ENCODE measurements at regions not wholly inside any gene's neighbourhood (a gene's known extent, or its start where the extent isn't known, plus 50 kb on each side); places are given as distances from the start of the nearest gene placed in this dataset.
"Not testable (repeated sequence)": the region's sequence is repeated elsewhere in the genome, so short reads cannot be mapped to it uniquely, and the experiment has no call there.

- H3K27me3 ChIP-seq (replicated peaks in 1 of 7); intact Hi-C loops (cut with DNase I; ENCODE audit: low total_unique reads); H3K4me3 ChIP-seq; H3K27ac ChIP-seq; DNase-seq; H3K4me1 ChIP-seq; H3K36me3 ChIP-seq: not testable (repeated sequence)
- peaks cover 0 to 10% (median 0%) of the 10 kb centered on the region in 8 donors for H3K9me3 ChIP-seq
- WGBS, 5 donors = 54 to 73% (median 65%) methylated on average over 7 of the region's 7 CpGs
Measured at GRCh38 chr4:4019071-4019470, 207.7 kb downstream of the OTOP1 start.

- H3K9me3 ChIP-seq; H3K4me1 ChIP-seq; H3K4me3 ChIP-seq; intact Hi-C loops (cut with DNase I; ENCODE audit: low total_unique reads); DNase-seq; H3K36me3 ChIP-seq; H3K27ac ChIP-seq: not testable (repeated sequence)
- peaks cover 0 to 11% (median 0%) of the 10 kb centered on the region in 7 donors for H3K27me3 ChIP-seq (replicated peaks in 1 of 7)
- 80 to 96% (median 92%) methylated on average over 2 to 9 of the region's 15 CpGs; no CpG with 5 or more reads in 1 of the 5 donors for WGBS, 5 donors
Measured at GRCh38 chr4:4021161-4021560, 205.6 kb downstream of the OTOP1 start.

- DNase-seq; H3K27me3 ChIP-seq (replicated peaks in 1 of 7); H3K4me1 ChIP-seq; H3K36me3 ChIP-seq; H3K4me3 ChIP-seq; H3K9me3 ChIP-seq; intact Hi-C loops (cut with DNase I; ENCODE audit: low total_unique reads); H3K27ac ChIP-seq: not testable (repeated sequence)
- 62 to 86% (median 72%) methylated on average over 4 of the region's 4 CpGs for WGBS, 5 donors
Measured at GRCh38 chr4:4026708-4027107, 200.0 kb downstream of the OTOP1 start.

DNA sequence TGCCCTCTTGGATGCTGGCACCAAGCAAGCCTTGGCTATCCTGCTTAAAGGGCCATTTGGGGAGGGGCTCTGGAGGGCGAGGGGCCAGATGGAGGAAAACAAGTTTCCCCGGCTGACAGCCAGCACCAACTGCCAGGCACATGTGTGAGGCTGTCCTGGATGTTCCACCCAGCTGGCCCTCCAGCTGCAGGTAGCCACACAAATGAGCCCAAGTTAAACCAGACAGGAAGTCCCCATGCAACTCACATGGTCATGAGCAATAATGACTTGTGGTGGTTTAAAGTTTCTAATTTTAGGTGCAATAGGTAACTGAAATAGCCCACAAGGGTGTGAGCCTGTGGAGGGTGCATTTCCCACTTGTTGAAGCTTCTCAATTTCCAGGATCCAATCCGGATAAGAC is 198.0 kb downstream of the OTOP1 start:
- H3K4me3 ChIP-seq; H3K36me3 ChIP-seq; H3K27me3 ChIP-seq (replicated peaks in 1 of 7); H3K4me1 ChIP-seq; intact Hi-C loops (cut with DNase I; ENCODE audit: low total_unique reads); H3K27ac ChIP-seq; DNase-seq; H3K9me3 ChIP-seq: not testable (repeated sequence)
- 64 to 91% (median 79%) methylated on average over 3 of the region's 3 CpGs for WGBS, 5 donors

DNA sequence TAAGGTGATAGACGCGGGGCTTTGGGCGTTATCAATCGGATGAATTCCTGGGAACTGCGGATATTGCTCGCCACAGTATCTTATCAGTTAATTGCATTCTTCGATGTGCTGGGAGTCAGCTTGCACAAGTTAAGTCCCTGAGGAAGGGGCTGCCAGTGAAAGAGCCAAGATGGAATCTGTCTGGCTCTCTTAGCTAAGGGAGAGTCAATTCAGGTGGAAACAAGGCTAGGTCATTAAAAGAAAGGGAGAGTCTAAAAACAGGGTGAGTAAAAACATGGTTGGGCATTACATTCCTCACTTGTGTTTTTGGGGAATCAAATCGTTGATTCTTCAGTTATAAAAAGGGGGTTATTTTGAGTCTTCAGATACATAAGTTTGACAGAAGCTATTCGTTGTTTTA is 196.2 kb downstream of the OTOP1 start:
- H3K27me3 ChIP-seq (replicated peaks in 1 of 7); H3K4me1 ChIP-seq; H3K4me3 ChIP-seq; intact Hi-C loops (cut with DNase I; ENCODE audit: low total_unique reads); DNase-seq; H3K36me3 ChIP-seq; H3K9me3 ChIP-seq; H3K27ac ChIP-seq: not testable (repeated sequence)
- 54 to 78% (median 75%) methylated on average over 9 of the region's 9 CpGs for WGBS, 5 donors

GRCh38 chr4:4031446-4032135 is 195.1 kb downstream of the OTOP1 start:
- H3K27me3 ChIP-seq (replicated peaks in 1 of 7); intact Hi-C loops (cut with DNase I; ENCODE audit: low total_unique reads); DNase-seq; H3K27ac ChIP-seq; H3K36me3 ChIP-seq; H3K9me3 ChIP-seq; H3K4me1 ChIP-seq; H3K4me3 ChIP-seq: not testable (repeated sequence)
- 51 to 56% (median 52%) methylated on average over 8 of the region's 8 CpGs for WGBS, 5 donors

GRCh38 chr4:4032364-4032763 is 194.4 kb downstream of the OTOP1 start:
- peak overlapping the region in 1 of 8 donors; percentile 4 for H3K27ac ChIP-seq
- intact Hi-C loops (cut with DNase I; ENCODE audit: low total_unique reads); H3K4me3 ChIP-seq; H3K9me3 ChIP-seq; DNase-seq; H3K27me3 ChIP-seq (replicated peaks in 1 of 7); H3K4me1 ChIP-seq; H3K36me3 ChIP-seq: not testable (repeated sequence)
- 82 to 89% (median 84%) methylated on average over 9 of the region's 9 CpGs for WGBS, 5 donors

DNA sequence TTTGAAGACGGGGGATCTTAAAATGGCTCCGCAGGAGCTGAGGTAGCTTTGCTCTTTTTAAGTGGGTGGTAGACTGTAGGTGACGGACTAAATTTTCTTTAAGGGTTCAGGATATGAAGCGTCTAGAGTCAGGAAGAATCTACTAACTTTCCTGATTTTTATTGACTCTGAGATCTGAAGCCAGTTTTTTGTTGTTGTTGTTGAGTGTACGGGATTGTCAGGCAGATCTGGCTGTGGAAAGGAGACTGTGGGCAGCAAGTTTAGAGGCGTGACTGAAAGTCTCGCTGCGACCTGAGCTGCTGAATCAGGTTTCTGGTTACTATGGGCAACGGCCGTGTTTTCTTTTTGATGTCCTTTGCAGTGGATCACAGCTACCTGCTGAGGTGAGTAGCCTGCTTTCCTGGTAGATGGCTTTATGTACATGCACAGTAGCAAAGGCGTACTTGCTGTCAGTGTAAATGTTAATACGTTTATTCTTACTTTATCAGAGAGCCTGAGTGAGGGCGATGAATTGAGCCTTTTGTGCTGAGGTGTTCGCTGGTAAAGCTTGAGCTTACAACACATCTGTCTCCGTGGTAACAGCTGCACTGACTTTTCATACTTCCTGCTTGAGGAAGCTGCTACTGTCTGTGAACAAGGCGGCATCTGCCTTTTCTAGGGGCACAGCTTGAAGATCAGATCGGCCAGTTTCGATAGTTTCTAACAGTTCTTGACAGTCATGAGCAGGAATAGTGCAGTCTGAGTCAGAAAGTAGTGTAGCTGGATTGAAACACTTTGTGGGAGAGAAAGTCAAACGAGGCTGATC is 193.7 kb downstream of the OTOP1 start:
- H3K36me3 ChIP-seq; H3K4me1 ChIP-seq; intact Hi-C loops (cut with DNase I; ENCODE audit: low total_unique reads); H3K4me3 ChIP-seq; H3K27me3 ChIP-seq (replicated peaks in 1 of 7); DNase-seq; H3K9me3 ChIP-seq: not testable (repeated sequence)
- peak overlapping the region in 1 of 8 donors; percentile 4 for H3K27ac ChIP-seq
- 53 to 71% (median 57%) methylated on average over 19 of the region's 19 CpGs for WGBS, 5 donors

DNA sequence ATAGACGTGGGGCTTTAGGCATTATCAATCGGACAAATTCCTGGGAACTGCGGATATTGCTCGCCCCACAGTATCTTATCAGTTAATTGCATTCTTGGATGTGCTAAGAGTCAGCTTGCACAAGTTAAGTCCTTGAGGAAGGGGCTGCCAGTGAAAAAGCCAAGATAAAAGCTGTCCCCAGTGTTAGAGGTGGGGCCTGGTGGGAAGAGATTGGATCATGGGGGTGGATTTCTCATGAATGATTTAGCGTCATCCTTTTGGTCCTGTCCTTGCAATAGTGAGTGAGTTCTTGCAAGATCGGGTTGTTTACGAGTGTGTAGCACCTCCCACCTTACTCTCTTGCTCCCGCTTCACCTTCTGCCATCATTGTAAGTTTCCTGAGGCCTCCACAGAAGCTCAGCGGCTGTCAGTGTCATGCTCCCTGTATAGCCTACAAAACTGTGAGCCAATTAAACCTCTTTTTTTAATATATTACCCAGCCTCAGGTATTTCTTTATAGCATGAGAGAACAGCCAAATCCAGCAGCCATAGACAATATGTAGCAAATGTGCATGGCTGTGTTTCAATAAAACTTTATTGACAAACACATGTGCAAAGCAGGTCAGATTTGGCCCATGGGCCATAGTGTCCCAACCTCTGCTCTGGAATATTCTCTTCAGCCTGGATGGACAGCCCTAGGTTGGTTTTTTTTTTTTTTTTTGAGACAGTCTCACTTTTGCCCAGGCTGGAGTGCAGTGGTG is 189.2 kb downstream of the OTOP1 start:
- DNase-seq; H3K27me3 ChIP-seq (replicated peaks in 1 of 7); H3K36me3 ChIP-seq; H3K4me1 ChIP-seq; H3K4me3 ChIP-seq; intact Hi-C loops (cut with DNase I; ENCODE audit: low total_unique reads); H3K27ac ChIP-seq: not testable (repeated sequence)
- 59 to 82% (median 76%) methylated on average over 9 of the region's 9 CpGs for WGBS, 5 donors
- H3K9me3 ChIP-seq = peaks cover 0 to 11% (median 0%) of the 10 kb centered on the region in 8 donors

- intact Hi-C loops (cut with DNase I; ENCODE audit: low total_unique reads); H3K4me1 ChIP-seq; H3K4me3 ChIP-seq; DNase-seq; H3K36me3 ChIP-seq; H3K27ac ChIP-seq: not testable (repeated sequence)
- 50 to 60% (median 51%) methylated on average over 3 of the region's 3 CpGs for WGBS, 5 donors
- Histone ChIP-seq H3K27me3 (replicated peaks in 1 of 7) (peaks cover 0 to 35% (median 0%) of the 10 kb centered on the region in 7 donors), H3K9me3 (peaks cover 0 to 11% (median 0%) of the 10 kb centered on the region in 8 donors)
Measured at GRCh38 chr4:4045823-4046222, 180.9 kb downstream of the OTOP1 start.

GRCh38 chr4:4046686-4047085 is 180.0 kb downstream of the OTOP1 start:
- H3K36me3 ChIP-seq; H3K9me3 ChIP-seq; DNase-seq; H3K4me1 ChIP-seq; H3K27ac ChIP-seq; H3K4me3 ChIP-seq; intact Hi-C loops (cut with DNase I; ENCODE audit: low total_unique reads): not testable (repeated sequence)
- WGBS, 5 donors = 25 to 44% (median 30%) methylated on average over 4 to 5 of the region's 5 CpGs
- peaks cover 0 to 35% (median 0%) of the 10 kb centered on the region in 7 donors for H3K27me3 ChIP-seq (replicated peaks in 1 of 7)

Measured in spleen (tissue), 11 donors.